Transverse colon (tissue), 3 donors: ENCODE measurements at regions not wholly inside any gene's neighbourhood (a gene's known extent, or its start where the extent isn't known, plus 50 kb on each side); places are given as distances from the start of the nearest gene placed in this dataset.

Experiments used
- POLR2A ChIP-seq: fragments of 450-650 bp; IDR thresholded peaks from one replicate; pipeline ENCODE4 v1.6.1; 2016; ENCODE audit warnings: antibody characterized with exemption, mild to moderate bottlenecking, moderate library complexity
- TF ChIP-seq, protein P1 (sequence below), 5 experiments: fragments of 200-600 bp in 3 of 5; fragments of 450-650 bp in 2 of 5; sonication (generic) in 3 of 5; IDR thresholded peaks; 1 replicate in 2 of 5; 2 replicates in 3 of 5; pipeline ENCODE4 v1.5.1; 2016 to 2017; ENCODE audit warnings: antibody characterized with exemption in 5 of 5, inconsistent platforms in 3 of 5, mild to moderate bottlenecking in 2 of 5, moderate library complexity in 1 of 5

DNA sequence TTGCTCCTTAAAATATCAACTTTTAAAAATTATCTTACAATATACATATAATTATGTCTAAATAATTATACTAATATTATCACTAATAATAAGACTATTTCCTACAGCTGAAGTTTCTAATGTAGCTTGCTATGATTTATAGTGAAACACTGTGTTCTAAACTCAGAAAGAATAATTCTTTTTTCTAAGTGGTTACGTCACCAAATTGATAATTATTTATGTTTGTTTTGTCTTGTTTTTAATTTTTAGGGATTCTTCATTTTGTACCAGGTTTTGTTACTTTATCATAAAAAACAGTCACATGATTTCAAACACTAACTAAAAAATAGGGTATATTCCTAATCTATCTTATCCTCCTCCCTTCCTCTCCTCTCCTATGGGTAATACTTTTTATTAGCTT lies 662.1 kb downstream of the FRK start:
- no peak for TF ChIP-seq POLR2A
- TF ChIP-seq, protein P1, sequence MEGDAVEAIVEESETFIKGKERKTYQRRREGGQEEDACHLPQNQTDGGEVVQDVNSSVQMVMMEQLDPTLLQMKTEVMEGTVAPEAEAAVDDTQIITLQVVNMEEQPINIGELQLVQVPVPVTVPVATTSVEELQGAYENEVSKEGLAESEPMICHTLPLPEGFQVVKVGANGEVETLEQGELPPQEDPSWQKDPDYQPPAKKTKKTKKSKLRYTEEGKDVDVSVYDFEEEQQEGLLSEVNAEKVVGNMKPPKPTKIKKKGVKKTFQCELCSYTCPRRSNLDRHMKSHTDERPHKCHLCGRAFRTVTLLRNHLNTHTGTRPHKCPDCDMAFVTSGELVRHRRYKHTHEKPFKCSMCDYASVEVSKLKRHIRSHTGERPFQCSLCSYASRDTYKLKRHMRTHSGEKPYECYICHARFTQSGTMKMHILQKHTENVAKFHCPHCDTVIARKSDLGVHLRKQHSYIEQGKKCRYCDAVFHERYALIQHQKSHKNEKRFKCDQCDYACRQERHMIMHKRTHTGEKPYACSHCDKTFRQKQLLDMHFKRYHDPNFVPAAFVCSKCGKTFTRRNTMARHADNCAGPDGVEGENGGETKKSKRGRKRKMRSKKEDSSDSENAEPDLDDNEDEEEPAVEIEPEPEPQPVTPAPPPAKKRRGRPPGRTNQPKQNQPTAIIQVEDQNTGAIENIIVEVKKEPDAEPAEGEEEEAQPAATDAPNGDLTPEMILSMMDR (IDR thresholded peaks at IDR 0.05): no peak
